NCI-H82 treated with DMSO at 0.1 percent for 48 hours (cell line): ENCODE measurements at regions not wholly inside any gene's neighbourhood (a gene's known extent, or its start where the extent isn't known, plus 50 kb on each side); places are given as distances from the start of the nearest gene placed in this dataset.

Experiments used
- DNase-seq: peaks from one replicate; lab custom pipeline; 2025; ENCODE audit not compliant: unreplicated experiment; lab: John Stamatoyannopoulos, UW

- peak; percentile 52 for DNase-seq
These were observed 69.0 kb upstream of the VOPP1 start for GRCh38 chr7:55641273-55641691.

DNA sequence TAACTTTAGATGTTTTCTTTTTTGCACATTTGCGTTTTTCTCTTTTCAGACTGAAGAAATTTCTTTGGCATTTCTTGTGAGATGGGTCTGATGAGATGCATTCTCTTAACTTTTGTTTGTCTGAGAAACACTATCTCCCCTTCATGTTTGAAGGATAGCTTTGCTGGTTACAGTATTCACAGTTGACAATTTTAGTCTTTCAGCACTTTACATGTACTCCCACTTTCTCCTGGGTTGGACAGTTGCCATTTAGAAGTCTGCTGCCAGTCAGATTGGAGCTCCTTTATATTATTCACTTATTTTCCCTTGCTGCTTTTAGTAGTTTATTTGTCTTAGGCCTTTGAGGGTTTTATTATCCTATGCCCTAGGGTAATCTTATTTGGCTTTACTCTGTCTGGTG, 67.3 kb upstream of the VOPP1 start:
- DNase-seq = no peak

- no peak for DNase-seq
These were observed 56.9 kb upstream of the VOPP1 start for GRCh38 chr7:55629051-55629677.

DNA sequence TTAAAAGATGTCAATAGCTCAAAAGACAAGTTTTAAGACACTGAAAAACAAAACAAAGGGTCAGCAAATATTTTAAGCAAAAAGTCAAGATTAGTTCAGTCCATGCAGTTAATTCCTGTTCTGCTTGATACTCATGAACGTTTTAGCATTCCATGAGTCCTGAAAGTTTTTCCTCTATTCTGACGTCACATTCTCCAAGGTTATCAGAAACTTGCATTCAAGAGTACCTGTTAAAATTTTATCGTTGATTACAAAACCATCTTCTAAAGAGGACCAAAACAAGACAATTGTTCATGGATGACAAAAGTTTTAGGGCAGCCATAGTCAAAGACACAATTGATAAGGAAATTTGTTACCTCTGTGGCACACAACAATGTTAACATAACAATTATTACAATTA, 52.5 kb upstream of the VOPP1 start:
- no peak for DNase-seq

- DNase-seq = no peak
These were observed 51.3 kb upstream of the VOPP1 start for GRCh38 chr7:55623617-55624016.

GRCh38 chr7:55622241-55622640, 49.9 kb upstream of the VOPP1 start:
- DNase-seq = no peak
